HL-60 (cell line): ENCODE measurements at regions not wholly inside any gene's neighbourhood (a gene's known extent, or its start where the extent isn't known, plus 50 kb on each side); places are given as distances from the start of the nearest gene placed in this dataset.

Experiments
- GABPA ChIP-seq: IDR thresholded peaks from 2 replicates; pipeline ENCODE4 v1.6.1; 2012; ENCODE audit warnings: low read depth
- POLR2AphosphoS5 ChIP-seq: IDR thresholded peaks from 2 replicates; pipeline ENCODE4 v1.6.1; 2012; ENCODE audit warnings: low read depth
- SPI1 ChIP-seq: IDR thresholded peaks from 2 replicates; pipeline ENCODE4 v1.6.1; 2012; ENCODE audit warnings: low read depth, mild to moderate bottlenecking, borderline replicate concordance
- TF ChIP-seq, protein P1 (sequence below): IDR thresholded peaks from one replicate; pipeline ENCODE4 v1.5.1; 2011; ENCODE audit warnings: low read length, control low read depth, inconsistent platforms; ENCODE audit not compliant: insufficient read depth
- TF ChIP-seq, protein P2 (sequence below): IDR thresholded peaks from 2 replicates; pipeline ENCODE4 v1.6.1; 2012; ENCODE audit warnings: low read depth; ENCODE audit not compliant: insufficient replicate concordance

DNA sequence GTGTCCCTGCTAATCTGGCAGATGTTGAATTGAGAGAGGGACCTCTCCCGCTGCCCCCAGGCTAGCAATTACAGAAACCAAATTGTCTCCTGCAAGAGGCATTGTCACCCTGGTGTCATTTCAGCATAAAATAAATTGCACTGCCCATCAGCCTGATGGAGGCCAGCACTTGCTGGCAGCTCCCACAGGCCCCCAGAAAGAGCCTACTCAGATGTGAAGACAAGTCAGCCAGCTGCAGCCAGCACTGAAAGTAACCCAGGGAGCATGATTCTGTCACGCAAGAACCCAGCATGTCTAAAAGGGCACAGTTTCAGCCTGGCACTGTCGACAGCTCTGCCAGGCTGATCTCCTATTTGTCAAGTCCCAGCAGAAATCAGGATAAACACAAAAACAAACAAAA, 110.3 kb upstream of the CTTNBP2NL start:
- TF ChIP-seq, protein P1, sequence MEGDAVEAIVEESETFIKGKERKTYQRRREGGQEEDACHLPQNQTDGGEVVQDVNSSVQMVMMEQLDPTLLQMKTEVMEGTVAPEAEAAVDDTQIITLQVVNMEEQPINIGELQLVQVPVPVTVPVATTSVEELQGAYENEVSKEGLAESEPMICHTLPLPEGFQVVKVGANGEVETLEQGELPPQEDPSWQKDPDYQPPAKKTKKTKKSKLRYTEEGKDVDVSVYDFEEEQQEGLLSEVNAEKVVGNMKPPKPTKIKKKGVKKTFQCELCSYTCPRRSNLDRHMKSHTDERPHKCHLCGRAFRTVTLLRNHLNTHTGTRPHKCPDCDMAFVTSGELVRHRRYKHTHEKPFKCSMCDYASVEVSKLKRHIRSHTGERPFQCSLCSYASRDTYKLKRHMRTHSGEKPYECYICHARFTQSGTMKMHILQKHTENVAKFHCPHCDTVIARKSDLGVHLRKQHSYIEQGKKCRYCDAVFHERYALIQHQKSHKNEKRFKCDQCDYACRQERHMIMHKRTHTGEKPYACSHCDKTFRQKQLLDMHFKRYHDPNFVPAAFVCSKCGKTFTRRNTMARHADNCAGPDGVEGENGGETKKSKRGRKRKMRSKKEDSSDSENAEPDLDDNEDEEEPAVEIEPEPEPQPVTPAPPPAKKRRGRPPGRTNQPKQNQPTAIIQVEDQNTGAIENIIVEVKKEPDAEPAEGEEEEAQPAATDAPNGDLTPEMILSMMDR: no peak
- TF ChIP-seq SPI1: no peak
- TF ChIP-seq, protein P2, sequence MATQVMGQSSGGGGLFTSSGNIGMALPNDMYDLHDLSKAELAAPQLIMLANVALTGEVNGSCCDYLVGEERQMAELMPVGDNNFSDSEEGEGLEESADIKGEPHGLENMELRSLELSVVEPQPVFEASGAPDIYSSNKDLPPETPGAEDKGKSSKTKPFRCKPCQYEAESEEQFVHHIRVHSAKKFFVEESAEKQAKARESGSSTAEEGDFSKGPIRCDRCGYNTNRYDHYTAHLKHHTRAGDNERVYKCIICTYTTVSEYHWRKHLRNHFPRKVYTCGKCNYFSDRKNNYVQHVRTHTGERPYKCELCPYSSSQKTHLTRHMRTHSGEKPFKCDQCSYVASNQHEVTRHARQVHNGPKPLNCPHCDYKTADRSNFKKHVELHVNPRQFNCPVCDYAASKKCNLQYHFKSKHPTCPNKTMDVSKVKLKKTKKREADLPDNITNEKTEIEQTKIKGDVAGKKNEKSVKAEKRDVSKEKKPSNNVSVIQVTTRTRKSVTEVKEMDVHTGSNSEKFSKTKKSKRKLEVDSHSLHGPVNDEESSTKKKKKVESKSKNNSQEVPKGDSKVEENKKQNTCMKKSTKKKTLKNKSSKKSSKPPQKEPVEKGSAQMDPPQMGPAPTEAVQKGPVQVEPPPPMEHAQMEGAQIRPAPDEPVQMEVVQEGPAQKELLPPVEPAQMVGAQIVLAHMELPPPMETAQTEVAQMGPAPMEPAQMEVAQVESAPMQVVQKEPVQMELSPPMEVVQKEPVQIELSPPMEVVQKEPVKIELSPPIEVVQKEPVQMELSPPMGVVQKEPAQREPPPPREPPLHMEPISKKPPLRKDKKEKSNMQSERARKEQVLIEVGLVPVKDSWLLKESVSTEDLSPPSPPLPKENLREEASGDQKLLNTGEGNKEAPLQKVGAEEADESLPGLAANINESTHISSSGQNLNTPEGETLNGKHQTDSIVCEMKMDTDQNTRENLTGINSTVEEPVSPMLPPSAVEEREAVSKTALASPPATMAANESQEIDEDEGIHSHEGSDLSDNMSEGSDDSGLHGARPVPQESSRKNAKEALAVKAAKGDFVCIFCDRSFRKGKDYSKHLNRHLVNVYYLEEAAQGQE: no peak
- TF ChIP-seq POLR2AphosphoS5: no peak
- TF ChIP-seq GABPA: no peak
